K562 (cell line): ENCODE measurements at regions not wholly inside any gene's neighbourhood (a gene's known extent, or its start where the extent isn't known, plus 50 kb on each side); places are given as distances from the start of the nearest gene placed in this dataset.

ENCODE experiments used
- ATAC-seq: fragments of 200-7000 bp; cut with Tn5 transposase; 3 replicates; pipeline ENCODE4 v1.9.1; 2020; ENCODE audit warnings: moderate library complexity
- BruUV-seq: library from RNA; stranded (reverse); fragments of 400-500 nt; replicated peaks from 2 replicates; lab custom pipeline; 2021; lab: Mats Ljungman, UMichigan
- CTCF ChIA-PET: fragments of 300-600 bp; formaldehyde crosslinking; extraction: SDS; loops from one replicate; lab custom pipeline; 2021; ENCODE audit warnings: low intra/inter-chr PET ratio; lab: Yijun Ruan, JAX
- POLR2A ChIA-PET: fragments of 300-600, 350-650 bp; sonication (Branson Sonifier 250); formaldehyde crosslinking; extraction: SDS; loops from one replicate; lab custom pipeline; 2021; ENCODE audit warnings: antibody characterized with exemption, inconsistent platforms; lab: Yijun Ruan, JAX
- DNase-seq, 4 experiments: peaks; one replicate each; pipeline versions ENCODE4 v3.0.0 to v3.0.0-alpha.2; 2011 to 2018; ENCODE audit warnings: low spot score in 3 of 4, mixed read lengths in 3 of 4; ENCODE audit errors: extremely low read depth in 1 of 4
- FAIRE-seq: peaks from 2 replicates; lab custom pipeline; 2011; peaks lifted over from hg19 to GRCh38; lab: Jason Lieb, UNC
- H2AFZ ChIP-seq: 2 replicates; pipeline ENCODE4 v1.6.0; 2011; ENCODE audit warnings: low read depth, low read length, control low read depth, inconsistent platforms
- H3K27ac ChIP-seq: fragments of 200-600 bp; 3 replicates; pipeline ENCODE4 v1.8.0; 2011; ENCODE audit warnings: low read depth, mild to moderate bottlenecking, control low read depth, inconsistent platforms, low read length, moderate library complexity, mixed read lengths; ENCODE audit errors: extremely low read depth
- H3K27me3 ChIP-seq, 2 experiments: fragments of 300-600 bp in 1 of 2; 2 replicates in 1 of 2; 3 replicates in 1 of 2; pipeline versions ENCODE4 v1.6.0 to v1.8.0; 2011; ENCODE audit warnings: inconsistent platforms in 2 of 2, low read length in 2 of 2, mild to moderate bottlenecking in 1 of 2, mixed read lengths in 1 of 2, moderate library complexity in 1 of 2; ENCODE audit not compliant: control insufficient read depth in 2 of 2, insufficient read depth in 2 of 2
- H3K36me3 ChIP-seq: fragments of 300-600 bp; 3 replicates; pipeline ENCODE4 v1.8.0; 2011; ENCODE audit warnings: mild to moderate bottlenecking, low read length, inconsistent platforms; ENCODE audit not compliant: control insufficient read depth, insufficient read depth
- H3K4me1 ChIP-seq, 2 experiments: fragments of 200-600 bp in 1 of 2; replicated peaks in 1 of 2; 2 replicates in 1 of 2; 3 replicates in 1 of 2; pipeline versions ENCODE4 v1.5.1 to v1.8.0; 2011; ENCODE audit warnings: inconsistent platforms in 2 of 2, low read length in 2 of 2, mild to moderate bottlenecking in 1 of 2, mixed read lengths in 1 of 2, moderate library complexity in 1 of 2; ENCODE audit not compliant: control insufficient read depth in 2 of 2, insufficient read depth in 2 of 2
- H3K4me2 ChIP-seq: 2 replicates; pipeline ENCODE4 v1.6.1; 2011; ENCODE audit warnings: low read length, control low read depth, inconsistent platforms, mixed read lengths; ENCODE audit not compliant: insufficient read depth
- H3K4me3 ChIP-seq: fragments of 200-600 bp; sonication (generic), shearing (Covaris generic); 2 replicates; pipeline ENCODE4 v1.5.1; 2016; ENCODE audit warnings: control low read depth, inconsistent platforms
- H3K79me2 ChIP-seq: fragments of 200-600 bp; 3 replicates; pipeline ENCODE4 v1.8.0; 2011; ENCODE audit warnings: low read length, inconsistent platforms; ENCODE audit not compliant: control insufficient read depth, insufficient read depth
- H3K9ac ChIP-seq, 2 experiments: 2 replicates each; pipeline versions ENCODE4 v1.6.0 to v1.6.1; 2011; ENCODE audit warnings: low read depth in 2 of 2, low read length in 2 of 2, control low read depth in 1 of 2, inconsistent platforms in 1 of 2, mild to moderate bottlenecking in 1 of 2, mixed read lengths in 1 of 2; ENCODE audit not compliant: insufficient read depth in 1 of 2
- H3K9me1 ChIP-seq: one replicate; pipeline ENCODE4 v1.6.0; 2011; ENCODE audit warnings: inconsistent platforms, mild to moderate bottlenecking, low read length, moderate library complexity; ENCODE audit not compliant: control insufficient read depth, insufficient read depth
- H3K9me3 ChIP-seq: replicated peaks from 2 replicates; pipeline ENCODE4 v1.5.1; 2011; ENCODE audit warnings: low read depth, low read length, inconsistent platforms; ENCODE audit not compliant: control insufficient read depth, insufficient read depth
- H4K20me1 ChIP-seq: replicated peaks from 2 replicates; pipeline ENCODE4 v1.6.1; 2011; ENCODE audit warnings: low read length, inconsistent platforms, mixed read lengths; ENCODE audit not compliant: control insufficient read depth, insufficient read depth
- LARP7 ChIP-seq: fragments of 450-650 bp; IDR thresholded peaks from 2 replicates; pipeline ENCODE4 v1.6.1; 2016
- MTA3 ChIP-seq: fragments of 450-650 bp; formaldehyde crosslinking; IDR thresholded peaks from 2 replicates; pipeline ENCODE4 v1.6.1; 2017; ENCODE audit warnings: mild to moderate bottlenecking, borderline replicate concordance
- SAP30 ChIP-seq: fragments of 200-600 bp; sonication (generic); IDR thresholded peaks from 2 replicates; pipeline ENCODE4 v1.6.1; 2012; ENCODE audit warnings: borderline replicate concordance, low read depth, mild to moderate bottlenecking, moderate library complexity, low read length, control low read depth, inconsistent platforms; ENCODE audit not compliant: insufficient read depth, poor library complexity, severe bottlenecking
- ZNF253 ChIP-seq: fragments of 250-450 bp; sonication (Bioruptor Pico); conservative IDR thresholded peaks from 2 replicates; pipeline ENCODE4 v1.6.1; 2021; ENCODE audit warnings: mild to moderate bottlenecking
- WGBS: fragments of 100-300 bp; shearing (Covaris generic); methylation state at CpG from one replicate; pipeline ENCODE4 v1.1.6; 2016; ENCODE audit warnings: low coverage, mixed read lengths; ENCODE audit not compliant: insufficient coverage; ENCODE audit errors: missing lambda C conversion rate; 5-methylcytosine and 5-hydroxymethylcytosine counted together
- in situ Hi-C: fragments of 300-500 bp; cut with MboI; formaldehyde crosslinking; loops from 4 replicates; pipeline ENCODE4 v1.15.0; 2018; ENCODE audit warnings: inconsistent platforms, mixed read lengths
- intact Hi-C: fragments of 100-400 bp; cut with micrococcal nuclease; formaldehyde crosslinking; loops from 2 replicates; pipeline ENCODE4 v1.14.2; 2022
- TF ChIP-seq, protein P1 (sequence below): fragments of 250-450 bp; sonication (Bioruptor Pico); IDR thresholded peaks from 2 replicates; pipeline ENCODE4 v1.4.0; 2020; ENCODE audit warnings: mild to moderate bottlenecking, moderate library complexity

DNA sequence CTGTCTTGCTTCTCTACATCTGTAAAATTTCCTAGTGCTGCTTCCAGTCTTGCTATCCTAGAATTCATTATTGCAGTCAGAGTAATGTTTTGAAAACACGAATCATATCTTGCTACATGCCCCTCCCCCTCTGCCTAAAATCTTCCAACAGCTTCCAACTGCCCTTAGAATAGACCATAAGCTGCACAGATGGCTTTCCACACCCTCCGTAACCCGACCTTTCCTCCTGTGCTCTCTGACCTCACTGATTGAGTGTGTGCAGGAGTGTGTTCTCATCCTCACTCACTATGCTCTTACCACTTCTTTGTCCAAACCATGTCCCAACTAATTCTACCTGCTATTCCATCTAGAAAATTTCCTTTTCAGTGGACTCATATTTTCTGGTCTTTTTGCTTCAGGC, 121.2 kb upstream of the ANKRD1 start:
- no peak overlapping the region for H2AFZ ChIP-seq
- H3K9me1 ChIP-seq = no peaks in the 10 kb centered on the region
- no peak overlapping the region for H3K4me2 ChIP-seq
- ATAC-seq (no peak), FAIRE-seq (no peak), DNase-seq (no peak)
- intact Hi-C loops (no loop called here), in situ Hi-C loops (no loop called here)
- H3K27ac ChIP-seq = no peak overlapping the region
- no peak overlapping the region for H3K4me3 ChIP-seq
- TF ChIP-seq, protein P1, sequence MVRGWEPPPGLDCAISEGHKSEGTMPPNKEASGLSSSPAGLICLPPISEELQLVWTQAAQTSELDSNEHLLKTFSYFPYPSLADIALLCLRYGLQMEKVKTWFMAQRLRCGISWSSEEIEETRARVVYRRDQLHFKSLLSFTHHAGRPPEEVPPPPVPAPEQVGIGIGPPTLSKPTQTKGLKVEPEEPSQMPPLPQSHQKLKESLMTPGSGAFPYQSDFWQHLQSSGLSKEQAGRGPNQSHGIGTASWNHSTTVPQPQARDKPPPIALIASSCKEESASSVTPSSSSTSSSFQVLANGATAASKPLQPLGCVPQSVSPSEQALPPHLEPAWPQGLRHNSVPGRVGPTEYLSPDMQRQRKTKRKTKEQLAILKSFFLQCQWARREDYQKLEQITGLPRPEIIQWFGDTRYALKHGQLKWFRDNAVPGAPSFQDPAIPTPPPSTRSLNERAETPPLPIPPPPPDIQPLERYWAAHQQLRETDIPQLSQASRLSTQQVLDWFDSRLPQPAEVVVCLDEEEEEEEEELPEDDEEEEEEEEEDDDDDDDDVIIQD (CRISPR knock-in tag) = no peak
- TF ChIP-seq MTA3 (no peak), ZNF253 (CRISPR knock-in tag) (no peak), LARP7 (no peak), SAP30 (no peak)
- POLR2A ChIA-PET = interaction anchor here (0.7 to 1.3 kb wide), 2 partner anchors 8 to 35 kb away, joined by 3 to 4 read pairs; no protein-coding TSS in a partner anchor
- H4K20me1 ChIP-seq = no peaks in the 10 kb centered on the region
- no TSS peak for BruUV-seq
- 5% methylated on average over 3 of the region's 3 CpGs for WGBS
- H3K79me2 ChIP-seq = no peaks in the 10 kb centered on the region
- CTCF ChIA-PET = interaction anchor here (2.0 kb wide), 1 partner anchor 209 kb away, joined by 18 read pairs; no protein-coding TSS in a partner anchor
- H3K27me3 ChIP-seq = no peaks in the 10 kb centered on the region; a peak in 1 of 5 replicates
- no peaks in the 10 kb centered on the region for H3K4me1 ChIP-seq
- no peaks in the 10 kb centered on the region for H3K36me3 ChIP-seq
- H3K9ac ChIP-seq = no peak overlapping the region
- H3K9me3 ChIP-seq = no peaks in the 10 kb centered on the region
